RWPE2 (cell line): ENCODE measurements at regions not wholly inside any gene's neighbourhood (a gene's known extent, or its start where the extent isn't known, plus 50 kb on each side); places are given as distances from the start of the nearest gene placed in this dataset.

ENCODE experiments used
- ATAC-seq: fragments of 200-7000 bp; cut with Tn5 transposase; 3 replicates; pipeline ENCODE4 v1.9.1; 2021; ENCODE audit warnings: low read depth
- DNase-seq: peaks from one replicate; pipeline ENCODE4 v3.0.0-alpha.2; 2020; ENCODE audit warnings: low spot score
- H3K27ac ChIP-seq: fragments of 450-650 bp; 2 replicates; pipeline ENCODE4 v1.5.1; 2017; ENCODE audit warnings: mild to moderate bottlenecking; ENCODE audit not compliant: poor library complexity, severe bottlenecking
- H3K27me3 ChIP-seq: fragments of 250-450 bp; sonication (Bioruptor Pico); 2 replicates; pipeline ENCODE4 v1.5.1; 2021; ENCODE audit warnings: mild to moderate bottlenecking, moderate library complexity; ENCODE audit not compliant: insufficient read depth, poor library complexity, severe bottlenecking
- H3K36me3 ChIP-seq: fragments of 250-450 bp; sonication (Bioruptor Pico); 2 replicates; pipeline ENCODE4 v1.5.1; 2020; ENCODE audit warnings: low read depth, mild to moderate bottlenecking, moderate library complexity
- H3K4me1 ChIP-seq: fragments of 250-450 bp; sonication (Bioruptor Pico); 2 replicates; pipeline ENCODE4 v1.5.1; 2021; ENCODE audit warnings: mild to moderate bottlenecking, moderate library complexity; ENCODE audit not compliant: insufficient read depth, poor library complexity, severe bottlenecking
- H3K4me3 ChIP-seq: fragments of 250-450 bp; sonication (Bioruptor Pico); 2 replicates; pipeline ENCODE4 v1.5.1; 2021; ENCODE audit warnings: mild to moderate bottlenecking, moderate library complexity; ENCODE audit not compliant: severe bottlenecking
- H3K9me3 ChIP-seq: fragments of 250-450 bp; sonication (Bioruptor Pico); 2 replicates; pipeline ENCODE4 v1.5.1; 2021; ENCODE audit warnings: mild to moderate bottlenecking, moderate library complexity; ENCODE audit not compliant: severe bottlenecking
- CTCF ChIP-seq: fragments of 450-650 bp; IDR thresholded peaks from one replicate; pipeline ENCODE4 v1.5.1; 2017; ENCODE audit warnings: mild to moderate bottlenecking, moderate library complexity; ENCODE audit not compliant: poor library complexity, severe bottlenecking

- Histone ChIP-seq H3K36me3 (no peaks in the 10 kb centered on the region), H3K27me3 (no peaks in the 10 kb centered on the region), H3K4me1 (no peaks in the 10 kb centered on the region), H3K27ac (no peak overlapping the region), H3K4me3 (no peak overlapping the region), H3K9me3 (no peaks in the 10 kb centered on the region)
- ATAC-seq (no peak), DNase-seq (no peak)
- TF ChIP-seq CTCF = no peak
Observed at GRCh38 chr1:4127592-4128140, 227.6 kb upstream of the C1orf174 start.

GRCh38 chr1:4128616-4129015 is 228.5 kb upstream of the C1orf174 start:
- Histone ChIP-seq H3K4me3 (no peak overlapping the region), H3K4me1 (no peaks in the 10 kb centered on the region), H3K27ac (no peak overlapping the region), H3K27me3 (no peaks in the 10 kb centered on the region), H3K9me3 (no peaks in the 10 kb centered on the region), H3K36me3 (no peaks in the 10 kb centered on the region)
- no peak for TF ChIP-seq CTCF
- DNase-seq (no peak), ATAC-seq (no peak)

DNA sequence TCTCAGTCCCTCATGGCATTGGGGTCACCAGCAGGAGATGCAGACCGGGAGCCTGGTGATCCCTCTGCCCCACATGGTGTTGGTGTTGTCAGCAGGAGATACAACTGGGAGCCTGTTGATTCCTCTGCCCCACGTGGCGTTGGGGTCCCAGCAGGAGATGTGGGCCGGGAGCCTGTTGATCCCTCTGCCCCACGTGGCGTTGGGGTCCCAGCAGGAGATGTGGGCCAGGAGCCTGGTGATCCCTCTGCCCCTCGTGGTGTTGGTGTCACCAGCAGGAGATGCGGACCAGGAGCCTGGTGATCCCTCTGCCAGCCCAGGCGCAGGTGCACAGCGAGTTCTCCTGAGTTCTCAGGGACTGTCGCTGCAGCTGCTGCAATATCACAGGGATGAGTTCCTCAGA is 229.6 kb upstream of the C1orf174 start:
- ATAC-seq = no peak
- Histone ChIP-seq H3K4me3 (no peak overlapping the region), H3K4me1 (no peaks in the 10 kb centered on the region), H3K9me3 (no peaks in the 10 kb centered on the region), H3K27ac (no peak overlapping the region), H3K36me3 (no peaks in the 10 kb centered on the region), H3K27me3 (peaks cover 3% of the 10 kb centered on the region)
- no peak for TF ChIP-seq CTCF
- no peak for DNase-seq

DNA sequence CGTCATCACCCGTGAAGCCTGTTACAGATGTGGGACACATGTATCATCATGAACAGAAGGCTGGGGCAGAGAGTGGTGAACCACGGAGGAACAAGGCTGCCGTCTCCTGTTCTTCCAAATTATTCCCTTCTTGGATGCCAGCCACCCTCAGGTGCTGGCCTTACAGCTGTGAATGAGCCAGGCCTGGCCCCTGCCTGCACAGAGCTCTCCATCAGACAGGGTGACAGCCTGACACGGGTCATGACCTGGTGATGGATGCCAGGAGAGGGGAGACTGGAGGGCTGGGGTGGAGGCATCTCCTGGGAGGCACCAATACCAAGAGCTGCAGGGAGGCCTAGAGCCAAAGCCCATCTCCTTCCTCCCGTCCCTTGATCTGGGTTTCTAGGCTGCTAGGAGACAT is 230.0 kb upstream of the C1orf174 start:
- Histone ChIP-seq H3K4me1 (no peaks in the 10 kb centered on the region), H3K4me3 (no peak overlapping the region), H3K9me3 (no peaks in the 10 kb centered on the region), H3K27ac (no peak overlapping the region), H3K36me3 (no peaks in the 10 kb centered on the region), H3K27me3 (peaks cover 3% of the 10 kb centered on the region)
- ATAC-seq = no peak
- DNase-seq = no peak
- no peak for TF ChIP-seq CTCF

DNA sequence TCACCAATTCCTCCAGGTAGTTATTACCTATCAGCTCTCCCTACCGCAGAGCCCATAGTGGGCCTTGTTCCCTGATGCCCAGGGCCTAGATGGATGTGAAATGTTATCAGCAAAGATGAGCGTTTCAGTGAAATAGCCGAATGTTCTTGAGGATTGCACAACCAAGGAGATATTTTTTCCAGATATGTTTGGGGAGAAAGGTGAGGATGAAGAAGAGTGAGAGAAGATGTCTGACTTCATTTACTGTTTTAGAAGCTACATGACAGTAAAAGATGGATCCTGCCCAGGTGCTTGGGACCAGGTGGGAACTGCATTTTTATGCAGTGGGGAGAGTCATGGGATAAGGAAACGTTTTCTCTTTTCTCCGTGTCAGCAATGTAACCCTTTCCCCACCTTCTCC is 231.7 kb upstream of the C1orf174 start:
- no peak for TF ChIP-seq CTCF
- peaks cover 3% of the 10 kb centered on the region for H3K27me3 ChIP-seq
- no peaks in the 10 kb centered on the region for H3K9me3 ChIP-seq
- H3K36me3 ChIP-seq = no peaks in the 10 kb centered on the region
- H3K27ac ChIP-seq = no peak overlapping the region
- no peak for ATAC-seq
- no peak overlapping the region for H3K4me3 ChIP-seq
- H3K4me1 ChIP-seq = no peaks in the 10 kb centered on the region
- DNase-seq = no peak
